Mesodermal cell (in vitro differentiated cells): ENCODE measurements at regions not wholly inside any gene's neighbourhood (a gene's known extent, or its start where the extent isn't known, plus 50 kb on each side); places are given as distances from the start of the nearest gene placed in this dataset.

Experiments used
- H3K27ac ChIP-seq: 2 replicates; pipeline ENCODE4 v1.7.0; 2013; ENCODE audit warnings: mild to moderate bottlenecking, low read depth, low read length, moderate library complexity; ENCODE audit not compliant: severe bottlenecking
- H3K36me3 ChIP-seq: 2 replicates; pipeline ENCODE4 v1.7.1; 2013; ENCODE audit warnings: mild to moderate bottlenecking, low read length, moderate library complexity; ENCODE audit not compliant: control insufficient read depth, insufficient read depth
- H3K4me1 ChIP-seq: one replicate; pipeline ENCODE4 v1.7.1; 2013; ENCODE audit warnings: mild to moderate bottlenecking, low read length; ENCODE audit not compliant: insufficient read depth, control insufficient read depth, poor library complexity, severe bottlenecking
- H3K4me3 ChIP-seq: 2 replicates; pipeline ENCODE4 v1.7.0; 2013; ENCODE audit warnings: low read length, control low read depth, mild to moderate bottlenecking; ENCODE audit not compliant: insufficient read depth, poor library complexity, severe bottlenecking; ENCODE audit errors: extremely low read depth
- H3K9me3 ChIP-seq: 2 replicates; pipeline ENCODE4 v1.7.1; 2013; ENCODE audit warnings: mild to moderate bottlenecking, low read length, moderate library complexity; ENCODE audit not compliant: control insufficient read depth
- WGBS, 2 experiments: methylation state at CpG; one replicate each; pipeline ENCODE4 v1.1.5; 2013; ENCODE audit warnings: missing lambda C conversion rate in 2 of 2; ENCODE audit not compliant: insufficient coverage in 2 of 2; 5-methylcytosine and 5-hydroxymethylcytosine counted together

DNA sequence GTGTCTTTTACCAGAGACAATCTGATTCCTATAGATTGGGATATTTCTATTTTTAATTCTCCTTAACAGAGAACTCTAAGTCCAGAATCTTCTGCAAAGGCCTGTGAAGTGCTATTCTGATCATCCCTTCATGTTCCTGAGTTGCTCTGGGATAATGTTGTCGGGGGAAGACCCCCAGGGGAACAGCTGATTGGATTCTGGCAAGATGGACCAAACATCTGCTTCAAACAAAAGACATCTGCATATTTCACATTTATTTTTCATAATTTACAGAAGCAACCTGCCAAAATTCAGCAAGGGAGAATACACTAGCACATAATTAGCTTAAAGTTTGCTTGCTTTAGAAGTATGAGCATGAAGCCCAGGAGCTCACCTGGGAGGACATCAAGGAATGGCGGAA, 116.0 kb upstream of the ETAA1 start:
- no peak overlapping the region for H3K27ac ChIP-seq
- no peaks in the 10 kb centered on the region for H3K4me1 ChIP-seq
- H3K9me3 ChIP-seq: no peaks in the 10 kb centered on the region
- WGBS, 2 experiments: 80 to 100% methylated on average over 1 to 2 of the region's 2 CpGs
- no peaks in the 10 kb centered on the region for H3K36me3 ChIP-seq
- H3K4me3 ChIP-seq: no peak overlapping the region

DNA sequence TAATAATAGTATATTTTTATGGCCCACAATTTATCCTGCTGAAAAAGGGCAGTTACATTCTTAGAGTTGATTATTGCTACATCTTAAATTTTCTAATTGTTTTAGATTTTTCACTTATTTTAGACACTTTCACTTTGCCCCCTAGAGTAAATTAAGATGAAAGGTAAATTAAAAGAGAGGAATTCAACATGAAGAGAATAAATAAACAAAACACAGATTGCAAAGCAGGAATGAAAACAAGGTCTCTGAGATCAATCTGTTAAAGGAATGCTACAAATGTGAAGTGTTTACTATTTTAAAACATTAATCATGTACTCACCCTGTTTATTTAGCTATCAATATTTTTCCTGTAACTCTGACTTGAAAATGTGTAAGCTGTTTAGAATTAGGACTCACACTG, 113.5 kb upstream of the ETAA1 start:
- H3K4me1 ChIP-seq: no peaks in the 10 kb centered on the region
- H3K27ac ChIP-seq: no peak overlapping the region

GRCh38 chr2:67286981-67287759, 110.0 kb upstream of the ETAA1 start:
- Histone ChIP-seq H3K27ac (no peak overlapping the region), H3K4me3 (no peak overlapping the region), H3K9me3 (no peaks in the 10 kb centered on the region), H3K4me1 (no peaks in the 10 kb centered on the region), H3K36me3 (no peaks in the 10 kb centered on the region)
- 74 to 90% methylated on average over 2 of the region's 2 CpGs for WGBS, 2 experiments

More for the DNA sequence above, 113.5 kb upstream of the ETAA1 start:
- Histone ChIP-seq H3K4me3 (no peak overlapping the region), H3K36me3 (no peaks in the 10 kb centered on the region), H3K9me3 (no peaks in the 10 kb centered on the region)

DNA sequence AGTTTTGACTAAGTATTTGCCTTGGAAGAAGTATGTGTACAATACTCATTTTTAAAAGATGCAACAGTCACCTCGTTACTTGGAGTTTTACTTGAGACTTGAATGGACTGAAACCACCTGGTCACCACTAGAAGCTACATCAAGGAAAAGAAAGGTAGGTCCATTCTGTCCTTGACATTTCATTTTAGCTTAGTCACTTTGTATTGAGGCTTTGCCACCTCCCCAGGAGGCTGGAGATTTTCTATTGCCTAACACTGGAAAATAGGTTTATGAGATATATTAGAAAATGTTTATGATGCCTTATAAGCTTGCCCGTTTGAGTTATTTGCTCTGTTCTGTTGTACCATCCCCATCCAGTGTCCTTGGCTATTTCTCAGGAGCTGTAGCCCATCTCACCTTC, 107.9 kb upstream of the ETAA1 start:
- Histone ChIP-seq H3K4me1 (no peaks in the 10 kb centered on the region), H3K27ac (no peak overlapping the region), H3K9me3 (no peaks in the 10 kb centered on the region), H3K4me3 (no peak overlapping the region), H3K36me3 (no peaks in the 10 kb centered on the region)
- WGBS, 2 experiments: 80% methylated on average over 1 of the region's 2 CpGs

DNA sequence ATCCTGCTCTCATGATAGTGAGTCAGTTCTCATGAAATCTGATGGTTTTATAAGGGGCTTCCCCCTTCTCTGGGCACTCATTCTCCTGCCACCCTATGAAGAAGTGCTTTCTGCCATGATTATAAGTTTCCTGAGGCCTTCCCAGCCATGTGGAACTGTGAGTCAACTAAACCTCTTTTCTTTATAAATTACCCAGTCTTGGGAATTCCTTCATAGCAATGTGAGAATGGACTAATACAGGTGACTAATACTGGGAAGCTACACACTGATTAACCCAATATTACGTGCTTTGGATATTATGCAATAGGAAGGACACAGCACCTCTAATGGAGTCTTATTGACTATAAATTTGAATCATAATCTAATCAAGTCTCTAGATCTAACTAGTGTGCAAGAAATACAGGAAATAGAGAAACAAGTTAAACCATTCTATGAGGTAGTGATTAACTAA, 107.2 kb upstream of the ETAA1 start:
- no peak overlapping the region for H3K4me3 ChIP-seq
- no peaks in the 10 kb centered on the region for H3K36me3 ChIP-seq
- H3K27ac ChIP-seq: no peak overlapping the region
- H3K9me3 ChIP-seq: no peaks in the 10 kb centered on the region
- no CpG with 5 or more reads among the region's 1 CpG for WGBS, 2 experiments
- H3K4me1 ChIP-seq: no peaks in the 10 kb centered on the region

- Histone ChIP-seq H3K4me1 (no peaks in the 10 kb centered on the region), H3K27ac (no peak overlapping the region), H3K9me3 (no peaks in the 10 kb centered on the region), H3K4me3 (no peak overlapping the region), H3K36me3 (no peaks in the 10 kb centered on the region)
- WGBS, 2 experiments: 93 to 100% methylated on average over 2 of the region's 6 CpGs
Observed at GRCh38 chr2:67290451-67291290, 106.5 kb upstream of the ETAA1 start.

GRCh38 chr2:67294218-67294617, 102.9 kb upstream of the ETAA1 start:
- H3K27ac ChIP-seq: no peak overlapping the region
- H3K36me3 ChIP-seq: no peaks in the 10 kb centered on the region
- no CpG with 5 or more reads among the region's 1 CpG for WGBS, 2 experiments
- no peaks in the 10 kb centered on the region for H3K4me1 ChIP-seq
- H3K9me3 ChIP-seq: no peaks in the 10 kb centered on the region
- H3K4me3 ChIP-seq: no peak overlapping the region

DNA sequence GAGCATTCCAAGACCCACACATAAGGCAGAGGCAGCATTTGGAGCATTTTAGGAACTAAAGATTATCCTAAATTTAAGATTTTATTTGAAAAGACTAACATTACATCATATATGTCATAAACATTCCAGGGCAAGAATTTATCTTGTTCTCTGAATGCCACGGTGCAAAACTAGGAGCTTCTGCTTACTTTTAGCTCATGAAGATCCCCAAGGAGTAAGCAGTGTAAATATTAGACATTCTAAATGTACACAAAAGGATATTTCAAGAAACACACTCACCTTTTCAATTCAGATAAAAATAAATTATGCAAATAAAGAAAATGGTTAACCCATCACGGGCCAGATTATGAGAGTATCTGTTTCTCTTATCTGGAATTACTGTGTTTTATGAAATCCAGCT, 101.7 kb upstream of the ETAA1 start:
- H3K4me1 ChIP-seq: no peaks in the 10 kb centered on the region
- no peak overlapping the region for H3K4me3 ChIP-seq
- no peaks in the 10 kb centered on the region for H3K9me3 ChIP-seq
- H3K27ac ChIP-seq: no peak overlapping the region
- no peaks in the 10 kb centered on the region for H3K36me3 ChIP-seq
- no CpG with 5 or more reads among the region's 2 CpGs for WGBS, 2 experiments

GRCh38 chr2:67295851-67296250, 101.3 kb upstream of the ETAA1 start:
- H3K9me3 ChIP-seq: no peaks in the 10 kb centered on the region
- WGBS, 2 experiments: 81 to 84% methylated on average over 3 to 4 of the region's 4 CpGs

DNA sequence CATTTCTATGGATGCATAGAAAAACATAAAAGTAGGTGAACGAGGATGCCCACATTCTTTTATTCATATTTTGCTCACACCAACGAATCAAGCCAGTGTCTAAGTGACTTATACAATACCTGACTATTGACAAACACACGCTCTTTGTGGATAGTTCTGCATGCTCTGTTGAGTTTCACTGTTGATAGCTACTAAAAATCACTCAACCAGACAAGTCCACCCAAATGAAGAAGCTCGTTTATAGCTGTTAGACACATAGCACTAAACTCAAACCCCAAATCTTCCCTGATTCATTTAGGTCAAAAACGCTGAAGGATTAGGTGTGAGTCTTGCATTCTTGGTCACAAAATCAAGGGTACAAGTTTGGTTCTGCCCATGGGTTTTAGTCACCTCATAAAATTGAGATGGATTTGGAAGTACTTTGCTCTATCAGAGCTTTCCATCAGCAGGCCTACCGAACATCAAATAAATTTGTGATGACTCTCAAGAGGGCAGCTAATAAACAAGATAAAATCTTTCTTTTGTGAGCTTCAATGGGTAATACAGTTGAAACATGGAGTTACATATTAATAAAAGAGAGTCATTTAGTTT, 92.7 kb upstream of the ETAA1 start:
- 40 to 96% methylated on average over 1 to 3 of the region's 6 CpGs for WGBS, 2 experiments

More at GRCh38 chr2:67295851-67296250, 101.3 kb upstream of the ETAA1 start:
- H3K4me3 ChIP-seq: no peak overlapping the region
- H3K4me1 ChIP-seq: no peaks in the 10 kb centered on the region
- H3K36me3 ChIP-seq: no peaks in the 10 kb centered on the region
- H3K27ac ChIP-seq: no peak overlapping the region

More for the DNA sequence above, 92.7 kb upstream of the ETAA1 start:
- no peaks in the 10 kb centered on the region for H3K36me3 ChIP-seq
- H3K4me3 ChIP-seq: no peak overlapping the region
- no peaks in the 10 kb centered on the region for H3K9me3 ChIP-seq
- H3K4me1 ChIP-seq: no peaks in the 10 kb centered on the region
- no peak overlapping the region for H3K27ac ChIP-seq
